Endodermal cell (in vitro differentiated cells): ENCODE measurements at regions not wholly inside any gene's neighbourhood (a gene's known extent, or its start where the extent isn't known, plus 50 kb on each side); places are given as distances from the start of the nearest gene placed in this dataset.

ENCODE experiments used
- DNase-seq: peaks from one replicate; pipeline ENCODE4 v3.0.0-alpha.2; 2017
- H3K27ac ChIP-seq: 2 replicates; pipeline ENCODE4 v1.5.1; 2013; ENCODE audit warnings: mild to moderate bottlenecking, low read depth, low read length, moderate library complexity
- H3K27me3 ChIP-seq: 2 replicates; pipeline ENCODE4 v1.6.1; 2013; ENCODE audit warnings: mild to moderate bottlenecking, low read length, moderate library complexity; ENCODE audit not compliant: insufficient read depth, control insufficient read depth, poor library complexity, severe bottlenecking
- H3K36me3 ChIP-seq: 2 replicates; pipeline ENCODE4 v1.7.0; 2013; ENCODE audit warnings: mild to moderate bottlenecking, low read length, moderate library complexity; ENCODE audit not compliant: control insufficient read depth, insufficient read depth
- H3K4me1 ChIP-seq: one replicate; pipeline ENCODE4 v1.7.0; 2013; ENCODE audit warnings: low read length; ENCODE audit not compliant: control insufficient read depth, insufficient read depth
- H3K4me3 ChIP-seq: 2 replicates; pipeline ENCODE4 v1.5.1; 2013; ENCODE audit warnings: mild to moderate bottlenecking, low read length, moderate library complexity
- H3K9ac ChIP-seq: 2 replicates; pipeline ENCODE4 v1.6.1; 2013; ENCODE audit warnings: mild to moderate bottlenecking, low read length, moderate library complexity; ENCODE audit not compliant: poor library complexity, severe bottlenecking; ENCODE audit errors: extremely low read depth
- H3K9me3 ChIP-seq: 2 replicates; pipeline ENCODE4 v1.6.1; 2013; ENCODE audit warnings: mild to moderate bottlenecking, low read length, moderate library complexity; ENCODE audit not compliant: control insufficient read depth
- H3K27ac Mint-ChIP-seq: 2 replicates; pipeline ENCODE4 v1.8.0; 2020; ENCODE audit warnings: mixed read lengths
- H3K27me3 Mint-ChIP-seq: 2 replicates; pipeline ENCODE4 v1.8.0; 2021; ENCODE audit warnings: mild to moderate bottlenecking, mixed read lengths; ENCODE audit not compliant: insufficient read depth
- H3K36me3 Mint-ChIP-seq: 2 replicates; pipeline ENCODE4 v1.8.0; 2020; ENCODE audit warnings: low read depth, mixed read lengths
- H3K4me1 Mint-ChIP-seq: 2 replicates; pipeline ENCODE4 v1.8.0; 2020; ENCODE audit warnings: mixed read lengths
- H3K4me3 Mint-ChIP-seq: 2 replicates; pipeline ENCODE4 v1.8.0; 2020; ENCODE audit warnings: mild to moderate bottlenecking, moderate library complexity, mixed read lengths
- H3K9me3 Mint-ChIP-seq: 2 replicates; pipeline ENCODE4 v1.8.0; 2020; ENCODE audit warnings: mild to moderate bottlenecking, mixed read lengths
- CTCF ChIP-seq: fragments of 200-600 bp; sonication (generic); conservative IDR thresholded peaks from 2 replicates; pipeline ENCODE4 v1.5.0; 2021; ENCODE audit warnings: antibody characterized with exemption, mild to moderate bottlenecking
- WGBS, 2 experiments: methylation state at CpG; one replicate each; pipeline versions ENCODE4 v1.1.5 to v1.1.7; 2013; ENCODE audit warnings: missing lambda C conversion rate in 2 of 2, mixed read lengths in 1 of 2; ENCODE audit not compliant: insufficient coverage in 1 of 2, insufficient read length in 1 of 2; 5-methylcytosine and 5-hydroxymethylcytosine counted together

- no peaks in the 10 kb centered on the region for H3K27me3 ChIP-seq
- no peak overlapping the region for H3K4me3 ChIP-seq
- no peaks in the 10 kb centered on the region for H3K36me3 ChIP-seq
- Mint-ChIP-seq H3K27me3 (peaks cover 6% of the 10 kb centered on the region), H3K4me1 (peaks cover 7% of the 10 kb centered on the region), H3K9me3 (no peaks in the 10 kb centered on the region), H3K4me3 (no peak overlapping the region), H3K36me3 (no peaks in the 10 kb centered on the region), H3K27ac (no peak overlapping the region)
- no peak overlapping the region for H3K27ac ChIP-seq
- DNase-seq = no peak
- 85 to 100% methylated on average over 2 to 7 of the region's 7 CpGs for WGBS, 2 experiments
- H3K4me1 ChIP-seq = no peaks in the 10 kb centered on the region
- TF ChIP-seq CTCF = no peak
- H3K9ac ChIP-seq = no peak overlapping the region
- H3K9me3 ChIP-seq = peaks cover 1% of the 10 kb centered on the region
These were observed 118.2 kb upstream of the TMCC3 start for GRCh38 chr12:94768398-94769046.

GRCh38 chr12:94767956-94768355, 117.6 kb upstream of the TMCC3 start:
- no peak overlapping the region for H3K4me3 Mint-ChIP-seq
- WGBS, 2 experiments = 90% methylated on average over 4 of the region's 5 CpGs; no CpG with 5 or more reads in 1 of the 2 experiments

GRCh38 chr12:94766397-94766796, 116.0 kb upstream of the TMCC3 start:
- H3K9me3 ChIP-seq = no peaks in the 10 kb centered on the region
- peaks cover 1% of the 10 kb centered on the region for H3K27me3 Mint-ChIP-seq

More at GRCh38 chr12:94767956-94768355, 117.6 kb upstream of the TMCC3 start:
- Mint-ChIP-seq H3K27ac (no peak overlapping the region), H3K27me3 (peaks cover 6% of the 10 kb centered on the region), H3K4me1 (peaks cover 7% of the 10 kb centered on the region), H3K9me3 (no peaks in the 10 kb centered on the region), H3K36me3 (no peaks in the 10 kb centered on the region)
- H3K4me3 ChIP-seq = no peak overlapping the region
- H3K9ac ChIP-seq = no peak overlapping the region
- no peaks in the 10 kb centered on the region for H3K9me3 ChIP-seq
- no peaks in the 10 kb centered on the region for H3K4me1 ChIP-seq
- H3K27me3 ChIP-seq = no peaks in the 10 kb centered on the region
- DNase-seq = no peak
- TF ChIP-seq CTCF = no peak
- no peaks in the 10 kb centered on the region for H3K36me3 ChIP-seq
- no peak overlapping the region for H3K27ac ChIP-seq

More at GRCh38 chr12:94766397-94766796, 116.0 kb upstream of the TMCC3 start:
- no peak for TF ChIP-seq CTCF
- no peak overlapping the region for H3K4me3 ChIP-seq
- no peak for DNase-seq
- WGBS, 2 experiments = 90 to 100% methylated on average over 1 of the region's 1 CpG
- no peak overlapping the region for H3K9ac ChIP-seq
- H3K27me3 ChIP-seq = no peaks in the 10 kb centered on the region
- H3K36me3 Mint-ChIP-seq = no peaks in the 10 kb centered on the region
- H3K27ac ChIP-seq = no peak overlapping the region
- no peak overlapping the region for H3K4me3 Mint-ChIP-seq
- no peak overlapping the region for H3K27ac Mint-ChIP-seq
- H3K9me3 Mint-ChIP-seq = no peaks in the 10 kb centered on the region
- H3K4me1 Mint-ChIP-seq = peaks cover 7% of the 10 kb centered on the region
- no peaks in the 10 kb centered on the region for H3K36me3 ChIP-seq
- H3K4me1 ChIP-seq = no peaks in the 10 kb centered on the region
